ENCODE measurements at regions not wholly inside any gene's neighbourhood (a gene's known extent, or its start where the extent isn't known, plus 50 kb on each side); places are given as distances from the start of the nearest gene placed in this dataset.
"Not testable (repeated sequence)": the region's sequence is repeated elsewhere in the genome, so short reads cannot be mapped to it uniquely, and the experiment has no call there.

GRCh38 chr15:25596644-25597562 is 158.1 kb upstream of the UBE3A start:
- no peak overlapping the region for H3K4me3 ChIP-seq (replicated peaks; ENCODE audit: low read depth, low read length)
- TF ChIP-seq CTCF (IDR thresholded peaks at IDR 0.05; ENCODE audit: low read depth, low read length, missing control alignments) = no peak
- DNase-seq (ENCODE audit: extremely low read depth, low read depth) = no peak

- H3K4me3 ChIP-seq (replicated peaks; ENCODE audit: low read depth, low read length) = no peak overlapping the region
- DNase-seq (ENCODE audit: extremely low read depth, low read depth) = no peak
- TF ChIP-seq CTCF (IDR thresholded peaks at IDR 0.05; ENCODE audit: low read depth, low read length, missing control alignments) = no peak
These were observed 149.0 kb upstream of the UBE3A start for GRCh38 chr15:25587616-25588340.

GRCh38 chr15:25582886-25583285 is 144.1 kb upstream of the UBE3A start:
- TF ChIP-seq CTCF (IDR thresholded peaks at IDR 0.05; ENCODE audit: low read depth, low read length, missing control alignments) = no peak
- DNase-seq (ENCODE audit: extremely low read depth, low read depth) = no peak

GRCh38 chr15:25579127-25579526 is 140.3 kb upstream of the UBE3A start:
- no peak for DNase-seq (ENCODE audit: extremely low read depth, low read depth)
- H3K4me3 ChIP-seq (replicated peaks; ENCODE audit: low read depth, low read length) = no peak overlapping the region
- TF ChIP-seq CTCF (IDR thresholded peaks at IDR 0.05; ENCODE audit: low read depth, low read length, missing control alignments) = no peak

More at GRCh38 chr15:25582886-25583285, 144.1 kb upstream of the UBE3A start:
- H3K4me3 ChIP-seq (replicated peaks; ENCODE audit: low read depth, low read length) = no peak overlapping the region

- H3K4me3 ChIP-seq (replicated peaks; ENCODE audit: low read depth, low read length) = no peak overlapping the region
- DNase-seq (ENCODE audit: extremely low read depth, low read depth) = no peak
- TF ChIP-seq CTCF (IDR thresholded peaks at IDR 0.05; ENCODE audit: low read depth, low read length, missing control alignments) = no peak
These were observed 133.4 kb upstream of the UBE3A start for GRCh38 chr15:25572191-25572590.

GRCh38 chr15:25568751-25569150 is 129.9 kb upstream of the UBE3A start:
- H3K4me3 ChIP-seq (replicated peaks; ENCODE audit: low read depth, low read length) = no peak overlapping the region
- no peak for DNase-seq (ENCODE audit: extremely low read depth, low read depth)
- no peak for TF ChIP-seq CTCF (IDR thresholded peaks at IDR 0.05; ENCODE audit: low read depth, low read length, missing control alignments)

GRCh38 chr15:25566545-25566944 is 127.7 kb upstream of the UBE3A start:
- not testable (repeated sequence) for H3K4me3 ChIP-seq (replicated peaks; ENCODE audit: low read depth, low read length); DNase-seq (ENCODE audit: extremely low read depth, low read depth)
